Stimulated activated CD4-positive, alpha-beta T cell treated with anti-CD3 and anti-CD28 coated beads, Interleukin-12 subunit alpha, Interleukin-12 subunit beta, amount 100 ng/mL, for 48 hours (primary cell): ENCODE measurements at regions not wholly inside any gene's neighbourhood (a gene's known extent, or its start where the extent isn't known, plus 50 kb on each side); places are given as distances from the start of the nearest gene placed in this dataset.

Experiments
- DNase-seq, 3 donors: peaks; one replicate each; pipeline ENCODE4 v3.0.0-alpha.2; 2020; ENCODE audit warnings: low read depth in 2 of 3, low spot score in 1 of 3

DNA sequence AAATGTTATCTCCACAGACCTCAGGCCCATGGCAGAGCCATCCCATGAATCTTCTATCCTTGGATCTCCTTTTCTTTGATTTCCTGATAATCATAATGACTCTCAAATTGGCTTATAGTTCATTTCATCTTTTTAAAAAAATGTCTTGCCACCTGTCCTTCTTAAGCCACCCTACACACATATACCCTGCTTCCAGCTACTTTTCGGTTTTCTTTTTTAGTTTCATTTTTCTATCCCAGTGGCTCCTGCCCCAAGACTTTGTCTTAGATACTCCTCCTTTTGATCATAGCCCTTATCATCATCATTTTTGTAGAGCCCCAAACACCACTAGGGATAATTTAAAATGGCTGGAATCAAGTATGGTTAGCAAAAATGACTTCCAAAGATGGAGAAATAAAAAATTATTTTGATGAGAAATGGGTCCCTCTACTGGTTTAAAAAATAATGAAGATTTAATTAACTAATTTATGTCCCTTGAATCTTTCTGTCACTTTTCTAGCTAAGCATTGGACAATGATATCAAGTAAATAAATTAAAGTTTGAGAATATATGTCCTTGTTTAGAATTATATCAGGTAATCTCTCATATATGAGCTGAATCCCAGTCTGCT, 277.3 kb upstream of the SEMA3D start:
- DNase-seq = no peak

DNA sequence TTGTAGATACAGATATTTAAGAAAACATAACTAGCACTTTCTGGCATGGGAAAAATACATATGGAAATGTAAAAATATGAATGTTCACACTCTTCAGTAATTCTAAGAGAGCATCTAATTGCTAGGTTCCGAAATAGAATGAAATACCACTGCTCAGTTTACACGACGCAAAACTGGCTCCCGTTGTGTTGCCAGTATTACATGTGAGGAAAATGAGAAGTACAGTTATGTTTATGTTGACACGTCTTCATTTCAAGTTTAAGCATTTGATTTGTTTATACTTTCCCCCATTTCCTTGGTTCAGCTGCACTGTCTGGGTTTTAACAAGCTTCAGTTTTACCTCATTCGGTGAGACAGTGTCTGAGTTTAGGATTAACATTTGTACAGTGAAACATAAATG, 275.8 kb upstream of the SEMA3D start:
- DNase-seq = no peak

DNA sequence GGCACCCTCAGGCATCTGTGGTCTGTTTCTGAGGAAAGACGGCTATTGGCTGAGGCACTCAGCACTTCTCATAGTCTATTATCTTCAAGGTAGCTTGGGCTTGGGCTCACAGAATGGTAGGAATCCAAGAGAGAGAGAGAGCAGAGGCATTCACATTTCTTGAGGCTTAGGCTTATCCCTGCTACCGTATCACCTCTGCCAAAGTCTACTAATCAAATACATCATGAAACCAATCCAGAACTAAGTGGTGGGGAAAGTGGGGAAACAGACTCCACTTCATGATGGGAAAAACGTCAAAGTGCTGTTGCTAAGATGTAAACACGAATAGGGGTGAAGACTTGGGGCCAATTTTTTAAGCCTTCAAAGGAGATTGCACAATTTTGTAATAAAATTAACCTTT, 271.1 kb upstream of the SEMA3D start:
- no peak for DNase-seq

DNA sequence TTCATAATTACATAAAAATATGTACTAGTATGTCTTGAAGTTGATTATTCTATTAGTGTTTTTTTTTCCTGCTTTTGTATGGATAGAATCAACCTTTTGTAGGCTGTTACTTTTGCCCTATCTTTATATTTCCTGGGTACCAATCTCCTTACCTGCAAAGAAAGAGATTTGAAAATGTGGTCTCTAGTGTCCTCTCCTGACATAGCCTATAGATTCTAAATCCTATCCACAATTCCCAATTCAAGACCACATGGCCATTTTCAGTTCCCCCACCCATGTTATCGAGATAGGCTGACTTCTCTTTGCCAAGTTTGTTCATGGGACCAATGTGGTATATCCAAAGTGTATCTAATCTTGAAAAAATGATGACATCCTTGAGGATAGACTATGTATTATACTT, 269.4 kb upstream of the SEMA3D start:
- DNase-seq = no peak

DNA sequence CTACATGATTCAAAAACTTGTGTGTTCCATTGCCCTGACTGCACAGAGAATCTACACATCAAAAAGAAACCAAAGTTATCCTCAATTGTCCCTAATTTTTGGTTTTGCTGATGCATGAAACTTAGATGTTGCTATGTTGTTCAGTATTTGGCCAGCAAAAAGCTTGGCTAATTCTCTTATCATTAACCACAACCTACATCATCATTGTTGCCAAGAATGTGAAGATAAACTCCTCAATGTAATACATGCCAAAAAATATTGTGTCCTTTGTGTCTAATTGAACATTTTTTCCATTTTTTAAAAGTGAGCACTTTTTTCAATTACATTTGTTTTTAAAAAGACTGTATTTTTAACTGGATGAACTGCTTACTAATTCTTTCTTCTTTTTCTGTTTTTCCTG, 268.0 kb upstream of the SEMA3D start:
- no peak for DNase-seq

DNA sequence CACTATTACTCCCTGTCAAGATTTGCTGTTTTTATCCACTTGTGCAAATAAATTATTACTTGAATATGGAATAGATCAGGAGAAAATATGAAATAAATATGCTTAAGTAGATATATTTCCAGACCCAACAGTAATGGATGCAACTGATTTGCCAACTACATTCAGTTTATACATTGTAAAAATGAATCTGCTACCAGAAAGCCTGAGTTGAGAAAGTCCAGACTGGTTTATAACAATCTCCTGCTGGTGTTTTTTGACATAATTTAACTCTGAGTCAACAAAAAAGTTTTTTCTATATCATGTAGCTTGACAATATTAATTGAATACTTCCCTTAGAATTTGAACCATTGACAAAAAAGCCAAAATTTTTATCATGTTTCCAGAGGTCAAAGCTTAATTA, 265.8 kb upstream of the SEMA3D start:
- DNase-seq = no peak

DNA sequence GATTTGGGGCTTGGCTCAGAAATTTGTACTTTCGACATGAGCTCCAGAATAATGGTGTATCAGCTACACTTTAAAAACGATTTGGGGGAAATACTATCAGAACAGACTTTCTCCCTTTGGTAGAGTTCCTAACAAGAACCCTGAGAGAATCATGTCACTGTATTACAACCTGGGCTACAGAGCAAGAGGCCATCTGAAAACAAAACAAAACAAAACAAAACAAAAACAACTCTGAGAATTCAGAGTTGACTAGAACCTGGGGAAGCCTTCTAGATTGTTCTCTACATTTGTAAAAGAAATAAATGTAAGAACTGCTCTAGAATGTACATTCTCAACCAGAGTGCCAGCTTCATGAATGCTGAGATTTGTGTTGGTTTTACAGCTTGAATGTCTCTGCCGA, 262.6 kb upstream of the SEMA3D start:
- DNase-seq = no peak

DNA sequence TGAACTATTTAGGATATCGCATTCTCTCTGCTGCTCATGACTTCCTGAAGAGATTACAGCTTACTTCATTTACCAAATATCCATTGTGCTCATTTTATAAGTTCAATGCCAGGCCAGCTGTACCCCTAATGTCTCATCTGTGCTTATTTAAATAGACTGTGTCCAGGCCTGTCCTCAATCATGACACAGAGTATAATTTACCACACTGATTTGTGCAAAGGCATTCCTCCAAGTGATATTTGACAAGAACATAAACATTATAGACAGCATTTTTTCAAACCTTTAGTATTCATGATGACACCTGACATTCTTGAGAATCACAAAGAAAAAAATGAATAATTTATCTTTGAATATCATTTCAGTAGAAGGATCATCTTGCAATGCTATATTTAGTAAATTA, 260.1 kb upstream of the SEMA3D start:
- no peak for DNase-seq

DNA sequence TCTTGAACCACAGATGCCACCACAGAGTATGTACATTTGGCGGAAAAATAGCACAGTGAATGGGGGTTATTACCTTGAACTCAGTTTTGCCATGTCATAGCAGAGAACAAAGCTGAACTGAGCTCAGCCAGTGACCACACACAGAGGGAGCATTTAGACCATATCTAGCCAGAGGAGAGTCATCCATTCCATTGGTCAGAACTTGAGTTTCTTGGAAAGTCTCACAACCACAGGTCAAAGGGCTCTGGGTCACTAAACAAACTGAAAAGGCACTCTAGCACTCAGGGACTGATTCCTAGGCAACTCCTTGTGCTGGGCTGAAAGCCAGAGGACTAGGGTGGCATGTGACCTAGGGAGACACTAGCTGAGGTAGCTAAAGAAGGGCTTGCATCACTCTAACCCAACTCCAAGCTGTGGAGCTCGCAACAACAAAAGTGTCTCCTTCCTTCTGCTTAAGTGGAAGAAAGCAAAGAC, 239.7 kb upstream of the SEMA3D start:
- no peak for DNase-seq

DNA sequence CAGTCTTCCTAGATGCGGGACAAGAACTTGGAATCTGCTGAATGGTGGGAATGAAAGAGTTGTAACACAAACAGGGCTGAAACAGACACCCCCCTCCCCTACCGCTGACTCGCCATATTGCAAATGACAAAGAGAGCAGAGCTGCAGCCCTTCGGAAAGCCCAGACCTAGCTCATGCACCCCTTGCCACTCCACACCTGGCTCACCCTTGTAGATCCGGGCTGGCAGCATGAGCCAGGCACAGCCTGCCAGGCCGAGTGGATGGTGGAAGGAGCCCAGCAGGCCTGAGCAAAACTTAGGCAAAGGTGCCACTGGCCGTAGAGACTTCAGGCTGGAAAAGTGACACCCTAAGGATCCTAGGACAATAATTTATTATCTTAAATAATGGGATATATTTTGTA, 237.4 kb upstream of the SEMA3D start:
- DNase-seq = no peak

DNA sequence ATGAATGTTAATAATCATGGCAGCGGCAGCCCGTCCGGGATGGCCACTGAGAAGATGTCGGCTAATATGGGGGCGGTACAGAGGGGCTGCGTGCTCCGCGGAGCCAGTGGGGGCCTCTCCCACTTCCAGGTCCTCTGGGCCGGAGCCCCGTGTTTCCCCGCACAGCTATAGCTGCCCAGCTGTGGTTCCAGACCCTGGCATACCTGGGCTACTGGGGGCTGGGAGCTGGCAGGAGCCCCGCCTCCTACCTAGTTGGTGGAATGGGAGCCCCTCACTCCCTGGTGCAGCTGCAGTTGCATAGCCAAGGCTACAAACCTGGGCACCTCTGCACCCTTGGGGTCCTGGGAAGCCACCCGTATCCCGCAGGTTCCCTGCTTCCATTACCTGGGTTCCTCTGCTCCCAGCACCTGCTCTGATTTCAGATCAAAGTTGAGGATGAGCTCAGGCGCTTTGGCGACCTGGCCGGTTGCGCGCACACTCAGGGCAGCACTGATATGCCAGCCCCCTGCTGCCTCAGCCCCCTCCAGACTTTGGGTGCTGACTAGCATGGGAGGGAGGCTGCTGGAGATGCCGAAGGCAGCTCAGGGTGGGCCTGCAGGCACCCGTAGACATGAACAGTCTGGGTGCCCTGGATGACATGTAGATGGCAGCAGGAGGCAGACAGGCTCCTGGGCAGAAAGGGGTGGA, 236.5 kb upstream of the SEMA3D start:
- no peak for DNase-seq

DNA sequence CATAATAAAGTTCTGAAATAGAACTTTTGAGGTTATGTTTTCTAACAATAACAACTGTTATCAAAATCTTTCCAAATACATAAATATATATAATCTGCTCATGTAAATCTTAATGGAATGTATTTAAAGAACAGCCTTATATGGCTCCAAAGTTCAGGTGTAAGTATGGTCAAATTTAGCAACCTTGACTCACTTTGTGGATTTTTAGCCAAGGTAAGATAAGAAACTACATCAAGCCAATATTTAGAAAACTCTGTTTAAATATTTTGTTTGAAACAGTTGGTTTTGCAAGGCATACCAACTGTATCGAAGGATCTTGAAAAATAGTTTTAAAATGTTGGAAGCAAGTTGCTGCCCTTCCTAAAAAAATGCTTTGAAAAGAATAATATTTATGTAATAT, 228.9 kb upstream of the SEMA3D start:
- no peak for DNase-seq

DNA sequence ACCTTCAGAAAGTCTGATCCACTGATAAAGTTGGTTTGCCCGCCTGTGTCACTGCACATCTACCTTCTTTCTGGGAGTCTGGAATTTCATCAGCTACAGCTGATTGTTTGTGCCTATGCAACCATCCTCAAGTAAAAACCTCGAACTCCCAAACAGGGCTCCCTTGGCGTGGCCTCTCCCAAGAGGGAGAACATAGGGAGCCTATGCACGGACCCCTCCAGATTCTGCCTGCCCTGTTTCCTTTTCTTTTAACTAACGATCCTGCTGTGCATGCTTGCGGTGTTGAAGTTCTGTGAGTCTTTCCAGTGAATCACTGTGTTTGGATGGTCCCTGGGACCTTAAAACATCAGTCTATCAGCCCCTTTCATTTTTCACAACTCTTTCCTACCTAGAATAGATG, 226.9 kb upstream of the SEMA3D start:
- no peak for DNase-seq

DNA sequence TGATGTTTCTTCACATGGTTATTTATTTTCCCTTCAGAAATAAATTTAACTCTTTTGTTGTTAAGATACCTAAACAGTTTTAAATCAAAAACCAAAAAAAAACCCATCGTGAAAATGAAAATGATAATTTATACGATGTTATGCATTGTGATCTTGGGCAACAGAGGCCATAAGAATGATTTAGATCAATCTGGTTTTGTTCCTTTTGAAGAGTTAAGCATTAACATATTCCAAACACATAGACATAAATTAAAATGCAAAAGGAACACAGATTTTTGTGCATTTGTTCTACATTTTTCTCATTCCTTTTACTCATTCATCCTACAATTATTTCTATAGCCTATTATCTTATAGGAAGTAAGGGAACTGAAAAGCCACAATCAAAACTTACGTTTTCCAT, 226.1 kb upstream of the SEMA3D start:
- DNase-seq = no peak

DNA sequence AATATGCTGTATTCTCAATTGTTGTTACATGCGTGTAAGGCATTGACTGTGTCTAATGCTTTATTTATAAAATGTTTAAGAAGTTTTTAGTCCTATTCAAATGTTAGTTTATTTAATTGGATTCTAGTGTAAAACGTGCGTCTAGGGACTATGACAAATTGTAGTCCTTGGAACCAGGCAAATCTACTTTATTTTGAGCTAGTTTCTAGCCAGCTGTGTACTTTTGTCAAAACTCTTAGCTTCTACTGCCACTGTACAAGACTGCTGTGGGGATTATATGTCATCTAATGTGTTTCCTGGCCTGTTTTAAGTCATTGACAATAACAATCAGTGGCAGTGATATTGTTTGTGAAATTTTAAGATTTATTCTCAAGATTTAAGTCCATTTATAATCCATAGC, 220.5 kb upstream of the SEMA3D start:
- DNase-seq = no peak

DNA sequence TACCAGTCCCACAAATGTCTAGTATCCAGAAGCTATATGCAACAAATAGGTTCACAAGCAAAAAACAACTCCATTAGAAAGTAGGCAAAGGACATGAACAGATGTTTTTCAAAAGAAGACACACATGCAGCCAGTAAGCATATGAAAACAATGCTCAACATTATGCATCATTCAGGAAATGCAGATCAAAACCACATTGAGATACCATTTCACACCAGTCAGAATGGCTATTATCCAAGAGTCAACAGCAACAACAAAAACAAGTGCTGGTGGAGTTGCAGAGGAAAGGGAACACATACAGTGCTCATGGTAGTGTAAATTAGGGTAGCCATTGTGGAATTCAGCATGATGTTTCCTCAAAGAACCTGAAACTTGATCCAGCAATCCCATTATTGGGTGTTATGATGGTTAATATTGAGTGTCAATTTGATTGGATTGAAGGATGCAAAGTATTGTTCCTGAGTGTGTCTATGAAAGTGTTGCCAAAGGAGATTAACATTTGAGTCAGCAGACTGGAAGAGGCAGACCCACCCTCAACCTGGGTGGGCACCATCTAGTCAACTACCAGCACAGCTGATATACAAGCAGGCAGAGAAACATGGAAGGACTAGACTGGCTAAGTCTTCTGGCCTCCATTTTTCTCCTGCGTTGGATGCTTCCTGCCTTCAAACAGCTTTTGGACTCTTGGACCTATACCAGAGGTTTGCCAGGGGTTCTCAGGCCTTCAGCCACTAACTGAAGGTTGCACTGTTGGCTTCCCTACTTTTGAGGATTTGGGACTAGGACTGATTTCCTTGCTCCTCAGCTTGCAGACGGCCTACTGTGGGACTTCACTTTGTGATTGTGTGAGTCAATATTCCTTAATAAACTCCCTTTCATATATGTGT, 218.4 kb upstream of the SEMA3D start:
- no peak for DNase-seq

DNA sequence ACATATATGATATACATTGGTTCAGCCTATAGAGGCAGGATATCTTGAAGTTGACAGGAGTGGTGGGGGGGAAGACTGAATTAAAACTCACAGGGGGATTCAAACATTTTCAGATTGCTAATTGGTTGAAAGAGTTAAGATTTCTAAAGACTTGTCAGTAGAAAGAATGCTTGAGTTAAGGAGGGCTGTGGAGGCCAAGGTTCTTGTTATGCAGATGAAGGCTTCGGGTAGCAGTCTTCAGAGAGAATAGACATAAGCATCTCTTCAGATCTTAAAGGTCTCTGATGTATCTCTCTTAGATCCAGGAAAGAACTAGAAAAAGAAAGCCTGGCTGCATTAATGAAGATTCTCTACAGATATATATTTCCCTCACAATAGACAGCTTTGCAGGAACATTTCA, 209.8 kb upstream of the SEMA3D start:
- no peak for DNase-seq

DNA sequence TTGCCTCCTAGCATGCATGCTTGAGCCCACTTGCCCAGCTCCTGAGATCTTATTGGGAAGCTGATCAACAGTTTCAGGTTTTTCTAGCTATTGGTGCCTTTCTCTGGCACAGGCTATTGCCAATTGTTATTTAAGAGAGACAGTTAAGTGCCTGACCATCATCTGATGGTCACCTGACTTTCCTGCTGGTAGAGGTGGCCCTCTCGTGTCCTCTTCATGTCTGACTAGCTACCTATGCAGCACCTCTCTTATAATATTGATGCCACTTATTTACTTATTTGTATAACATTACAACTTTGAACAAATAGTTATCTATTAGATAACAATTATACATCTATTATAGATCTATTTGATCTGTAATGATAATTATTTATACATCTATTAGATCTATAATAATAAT, 205.9 kb upstream of the SEMA3D start:
- DNase-seq = no peak

DNA sequence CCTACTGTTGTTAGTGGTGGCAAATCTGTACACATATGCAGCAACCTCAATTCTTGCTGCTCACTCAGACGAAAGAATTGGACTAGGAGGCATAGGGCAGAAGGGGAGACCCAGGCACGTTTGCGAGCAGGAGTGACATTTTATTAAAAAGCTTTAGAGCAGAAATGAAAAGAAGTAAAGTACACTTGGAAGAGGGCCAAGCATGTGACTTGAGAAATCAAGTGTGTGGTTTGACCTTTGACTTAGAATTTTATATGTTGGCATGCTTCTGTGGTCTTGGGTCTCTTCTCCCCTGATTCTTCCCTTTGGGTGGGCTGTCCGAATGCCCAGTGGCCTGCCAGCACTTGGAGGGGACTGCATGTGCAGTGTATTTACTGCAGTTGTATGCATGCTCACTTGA, 205.5 kb upstream of the SEMA3D start:
- DNase-seq = no peak

DNA sequence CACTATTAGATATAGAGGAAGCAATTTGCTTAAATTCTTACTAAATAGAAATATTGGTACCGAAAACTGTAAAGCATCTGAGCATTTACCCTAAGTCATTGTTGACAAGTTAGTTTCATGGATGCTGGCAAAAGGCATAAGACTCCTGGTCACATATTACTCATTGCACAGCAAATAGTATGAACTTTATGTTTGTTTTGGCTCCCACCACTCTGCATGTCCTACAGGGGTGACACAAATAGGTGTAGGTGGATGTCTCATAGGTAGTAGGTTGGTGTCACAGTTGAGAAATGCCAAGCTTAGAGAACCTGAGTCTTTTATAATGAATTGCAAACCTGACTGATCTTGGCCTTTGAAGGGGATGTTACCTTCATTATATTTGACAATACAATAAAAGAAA, 199.6 kb upstream of the SEMA3D start:
- no peak for DNase-seq

DNA sequence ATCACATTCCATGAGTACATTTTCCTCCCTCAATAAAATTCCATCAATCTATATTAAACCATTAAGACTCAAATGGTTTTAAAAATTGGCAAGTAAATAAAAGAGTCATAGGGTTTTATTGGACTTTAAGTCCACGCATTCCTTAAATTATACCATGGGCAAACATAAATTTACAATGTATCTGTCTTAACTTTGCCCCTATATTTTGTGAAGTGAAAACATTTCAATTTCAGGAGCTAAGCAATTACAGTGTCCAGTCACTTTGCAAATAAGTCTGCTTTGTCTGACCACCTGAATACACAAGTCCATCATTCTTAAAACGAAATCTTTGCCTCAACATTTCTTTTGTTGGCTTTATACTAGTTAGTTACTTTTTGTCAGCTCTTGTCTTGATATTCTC, 197.5 kb upstream of the SEMA3D start:
- DNase-seq = no peak

DNA sequence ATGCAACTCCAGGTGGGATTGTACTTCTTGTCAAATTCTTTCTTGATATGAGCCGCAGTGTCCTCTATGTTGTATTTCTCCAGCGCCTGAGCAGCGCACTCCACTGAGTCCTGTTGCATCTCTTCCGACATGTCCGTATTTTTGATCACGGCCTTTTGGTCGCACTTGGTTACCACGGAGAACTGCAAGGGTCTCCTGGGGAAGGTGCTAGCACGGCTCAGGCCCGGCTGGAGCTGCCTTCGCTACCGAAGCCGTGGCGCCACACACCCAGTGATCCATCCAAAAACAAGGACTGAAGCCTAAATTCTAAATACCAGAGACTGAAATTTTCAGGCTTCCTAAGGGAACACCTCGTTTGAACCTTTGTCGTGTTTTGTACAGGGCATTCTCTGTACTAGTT, 194.4 kb upstream of the SEMA3D start:
- DNase-seq = no peak
